Neural progenitor cell (in vitro differentiated cells): ENCODE measurements at regions not wholly inside any gene's neighbourhood (a gene's known extent, or its start where the extent isn't known, plus 50 kb on each side); places are given as distances from the start of the nearest gene placed in this dataset.
A peak's percentile ranks its signal among the peaks of the same experiment; 100 is the strongest.

ENCODE experiments used
- DNase-seq: peaks from one replicate; pipeline ENCODE4 v3.0.0-alpha.2; 2016; ENCODE audit warnings: low spot score
- H2AFZ ChIP-seq: fragments of 200-600 bp; sonication (generic); replicated peaks from 2 replicates; pipeline ENCODE4 v1.6.1; 2016; ENCODE audit warnings: antibody characterized with exemption
- H3F3A ChIP-seq: fragments of 200-600 bp; sonication (generic); 2 replicates; pipeline ENCODE4 v1.6.1; 2016; ENCODE audit warnings: antibody characterized with exemption, low read depth
- H3K27ac ChIP-seq: fragments of 200-600 bp; sonication (generic); 2 replicates; pipeline ENCODE4 v1.5.1; 2016; ENCODE audit warnings: mild to moderate bottlenecking
- H3K27me3 ChIP-seq: fragments of 200-600 bp; sonication (generic); 2 replicates; pipeline ENCODE4 v1.6.1; 2016; ENCODE audit warnings: mild to moderate bottlenecking, moderate library complexity
- H3K36me3 ChIP-seq: fragments of 200-600 bp; sonication (generic); 2 replicates; pipeline ENCODE4 v1.5.1; 2016
- H3K4me1 ChIP-seq: fragments of 200-600 bp; sonication (generic); 2 replicates; pipeline ENCODE4 v1.6.1; 2016; ENCODE audit warnings: mixed run types
- H3K4me2 ChIP-seq: fragments of 200-600 bp; sonication (generic); 2 replicates; pipeline ENCODE4 v1.6.1; 2016
- H3K4me3 ChIP-seq: fragments of 200-600 bp; sonication (generic); 2 replicates; pipeline ENCODE4 v1.5.1; 2016
- H3K79me2 ChIP-seq: fragments of 200-600 bp; sonication (generic); 2 replicates; pipeline ENCODE4 v1.6.1; 2016; ENCODE audit warnings: low read depth
- H3K9ac ChIP-seq: fragments of 200-600 bp; sonication (generic); 2 replicates; pipeline ENCODE4 v1.6.1; 2016
- H3K9me3 ChIP-seq: fragments of 200-600 bp; sonication (generic); 2 replicates; pipeline ENCODE4 v1.5.1; 2016; ENCODE audit warnings: low read depth
- H4K20me1 ChIP-seq: fragments of 200-600 bp; sonication (generic); 2 replicates; pipeline ENCODE4 v1.6.1; 2016; ENCODE audit warnings: low read depth
- H3K27ac Mint-ChIP-seq: 3 replicates; pipeline ENCODE4 v1.8.0; 2021; ENCODE audit warnings: mixed read lengths
- H3K27me3 Mint-ChIP-seq: 2 replicates; pipeline ENCODE4 v1.8.0; 2022; ENCODE audit warnings: low read depth, mild to moderate bottlenecking, inconsistent platforms, moderate library complexity, mixed read lengths; ENCODE audit not compliant: insufficient read depth
- H3K36me3 Mint-ChIP-seq: 3 replicates; pipeline ENCODE4 v1.8.0; 2021; ENCODE audit warnings: mixed read lengths
- H3K4me1 Mint-ChIP-seq: 3 replicates; pipeline ENCODE4 v1.8.0; 2021; ENCODE audit warnings: mixed read lengths
- H3K4me3 Mint-ChIP-seq: 3 replicates; pipeline ENCODE4 v1.8.0; 2021; ENCODE audit warnings: mild to moderate bottlenecking, moderate library complexity, mixed read lengths
- H3K9me3 Mint-ChIP-seq: 3 replicates; pipeline ENCODE4 v1.8.0; 2020; ENCODE audit warnings: mixed read lengths
- CTCF ChIP-seq: fragments of 200-600 bp; sonication (generic); IDR thresholded peaks from 2 replicates; pipeline ENCODE4 v1.5.1; 2017; ENCODE audit warnings: antibody characterized with exemption, mild to moderate bottlenecking
- EZH2 ChIP-seq: fragments of 200-600 bp; sonication (generic); IDR thresholded peaks from 2 replicates; pipeline ENCODE4 v1.6.1; 2017; ENCODE audit warnings: antibody characterized with exemption, mild to moderate bottlenecking, moderate library complexity
- EZH2phosphoT487 ChIP-seq: fragments of 200-600 bp; sonication (generic); IDR thresholded peaks from 2 replicates; pipeline ENCODE4 v1.6.1; 2017; ENCODE audit warnings: antibody characterized with exemption

- no peaks in the 10 kb centered on the region for H3K36me3 Mint-ChIP-seq
- no peaks in the 10 kb centered on the region for H3K4me1 Mint-ChIP-seq
- no peaks in the 10 kb centered on the region for H3K9me3 Mint-ChIP-seq
- no peak overlapping the region for H2AFZ ChIP-seq
- no peaks in the 10 kb centered on the region for H3K4me1 ChIP-seq
- TF ChIP-seq CTCF (peak; percentile 52), EZH2 (no peak), EZH2phosphoT487 (no peak)
- no peaks in the 10 kb centered on the region for H4K20me1 ChIP-seq
- no peak overlapping the region for H3K9ac ChIP-seq
- H3K79me2 ChIP-seq: no peaks in the 10 kb centered on the region
- H3K4me3 ChIP-seq: no peak overlapping the region
- H3K27ac ChIP-seq: no peak overlapping the region
- no peaks in the 10 kb centered on the region for H3K36me3 ChIP-seq
- H3K4me2 ChIP-seq: no peak overlapping the region
- no peaks in the 10 kb centered on the region for H3K9me3 ChIP-seq
- H3K4me3 Mint-ChIP-seq: no peak overlapping the region
- peaks cover 3% of the 10 kb centered on the region for H3K27me3 Mint-ChIP-seq
- no peaks in the 10 kb centered on the region for H3F3A ChIP-seq
- no peaks in the 10 kb centered on the region for H3K27me3 ChIP-seq
- peak; percentile 50 for DNase-seq
- H3K27ac Mint-ChIP-seq: no peak overlapping the region
Measured at GRCh38 chr2:228681426-228681825, 499.9 kb upstream of the SPHKAP start.

- H2AFZ ChIP-seq: no peak overlapping the region
- H3K79me2 ChIP-seq: no peaks in the 10 kb centered on the region
- DNase-seq: no peak
- H3K4me2 ChIP-seq: no peak overlapping the region
- no peak overlapping the region for H3K27ac ChIP-seq
- H3K4me1 ChIP-seq: no peaks in the 10 kb centered on the region
- H3K9me3 ChIP-seq: no peaks in the 10 kb centered on the region
- Mint-ChIP-seq H3K9me3 (no peaks in the 10 kb centered on the region), H3K36me3 (no peaks in the 10 kb centered on the region), H3K27ac (no peak overlapping the region), H3K27me3 (peaks cover 3% of the 10 kb centered on the region), H3K4me3 (no peak overlapping the region), H3K4me1 (no peaks in the 10 kb centered on the region)
- no peak overlapping the region for H3K9ac ChIP-seq
- H3K27me3 ChIP-seq: no peaks in the 10 kb centered on the region
- no peaks in the 10 kb centered on the region for H3K36me3 ChIP-seq
- H4K20me1 ChIP-seq: no peaks in the 10 kb centered on the region
- TF ChIP-seq EZH2 (no peak), CTCF (no peak), EZH2phosphoT487 (no peak)
- no peaks in the 10 kb centered on the region for H3F3A ChIP-seq
- no peak overlapping the region for H3K4me3 ChIP-seq
Measured at GRCh38 chr2:228678110-228678509, 496.6 kb upstream of the SPHKAP start.

GRCh38 chr2:228675646-228676045, 494.2 kb upstream of the SPHKAP start:
- Histone ChIP-seq H3K4me1 (no peaks in the 10 kb centered on the region), H3F3A (no peaks in the 10 kb centered on the region), H3K4me2 (no peak overlapping the region), H3K9ac (no peak overlapping the region), H3K36me3 (no peaks in the 10 kb centered on the region), H2AFZ (no peak overlapping the region), H4K20me1 (no peaks in the 10 kb centered on the region), H3K4me3 (no peak overlapping the region), H3K9me3 (no peaks in the 10 kb centered on the region), H3K27ac (no peak overlapping the region), H3K79me2 (no peaks in the 10 kb centered on the region), H3K27me3 (no peaks in the 10 kb centered on the region)
- no peak overlapping the region for H3K27ac Mint-ChIP-seq
- H3K4me3 Mint-ChIP-seq: no peak overlapping the region
- DNase-seq: no peak
- TF ChIP-seq EZH2: no peak
- no peak for TF ChIP-seq CTCF
- no peak for TF ChIP-seq EZH2phosphoT487
- H3K9me3 Mint-ChIP-seq: peaks cover 5% of the 10 kb centered on the region
- no peaks in the 10 kb centered on the region for H3K4me1 Mint-ChIP-seq
- peaks cover 2% of the 10 kb centered on the region for H3K27me3 Mint-ChIP-seq
- no peaks in the 10 kb centered on the region for H3K36me3 Mint-ChIP-seq

GRCh38 chr2:228675091-228675490, 493.6 kb upstream of the SPHKAP start:
- no peaks in the 10 kb centered on the region for H3K36me3 ChIP-seq
- H3K9me3 Mint-ChIP-seq: peaks cover 5% of the 10 kb centered on the region
- H3K9ac ChIP-seq: no peak overlapping the region
- H2AFZ ChIP-seq: no peak overlapping the region
- no peaks in the 10 kb centered on the region for H3K4me1 ChIP-seq
- no peak for DNase-seq
- H3K27ac ChIP-seq: no peak overlapping the region
- peaks cover 2% of the 10 kb centered on the region for H3K27me3 Mint-ChIP-seq
- no peaks in the 10 kb centered on the region for H3F3A ChIP-seq
- no peak overlapping the region for H3K4me3 Mint-ChIP-seq
- no peaks in the 10 kb centered on the region for H3K27me3 ChIP-seq
- no peaks in the 10 kb centered on the region for H3K79me2 ChIP-seq
- no peak overlapping the region for H3K27ac Mint-ChIP-seq
- no peaks in the 10 kb centered on the region for H3K36me3 Mint-ChIP-seq
- H4K20me1 ChIP-seq: no peaks in the 10 kb centered on the region
- no peak overlapping the region for H3K4me3 ChIP-seq
- no peaks in the 10 kb centered on the region for H3K9me3 ChIP-seq
- H3K4me1 Mint-ChIP-seq: no peaks in the 10 kb centered on the region
- TF ChIP-seq EZH2 (no peak), CTCF (no peak), EZH2phosphoT487 (no peak)
- no peak overlapping the region for H3K4me2 ChIP-seq
